Kidney (tissue), 13 donors: ENCODE measurements at regions not wholly inside any gene's neighbourhood (a gene's known extent, or its start where the extent isn't known, plus 50 kb on each side); places are given as distances from the start of the nearest gene placed in this dataset.

ENCODE experiments used
- DNase-seq, 5 donors: peaks; one replicate each; pipeline ENCODE4 v3.0.0-alpha.2; 2013 to 2020
- FAIRE-seq: peaks from 2 replicates; lab custom pipeline; 2012; peaks lifted over from hg19 to GRCh38; lab: Jason Lieb, UNC
- H3K27ac ChIP-seq, 2 donors: one replicate each; pipeline ENCODE4 v1.7.0; 2013; ENCODE audit warnings: low read depth in 2 of 2, low read length in 2 of 2, inconsistent platforms in 1 of 2
- H3K27me3 ChIP-seq: one replicate; pipeline ENCODE4 v1.7.1; 2013; ENCODE audit warnings: low read length, inconsistent platforms; ENCODE audit not compliant: control insufficient read depth, insufficient read depth
- H3K36me3 ChIP-seq, 3 donors: one replicate each; pipeline versions ENCODE4 v1.7.0 to v1.7.1; 2013; ENCODE audit warnings: low read length in 3 of 3, control low read depth in 1 of 3, inconsistent platforms in 1 of 3; ENCODE audit not compliant: insufficient read depth in 3 of 3, control insufficient read depth in 2 of 3
- H3K4me1 ChIP-seq, 3 donors: one replicate each; pipeline versions ENCODE4 v1.7.0 to v1.7.1; 2013; ENCODE audit warnings: low read length in 3 of 3, inconsistent platforms in 1 of 3, low read depth in 1 of 3; ENCODE audit not compliant: control insufficient read depth in 2 of 3, insufficient read depth in 2 of 3
- H3K4me3 ChIP-seq, 3 donors: one replicate each; pipeline versions ENCODE4 v1.7.0 to v1.8.1; 2013; ENCODE audit warnings: low read length in 3 of 3, control low read depth in 1 of 3, inconsistent platforms in 1 of 3
- H3K9ac ChIP-seq, 3 donors: one replicate each; pipeline versions ENCODE4 v1.7.0 to v1.7.1; 2013; ENCODE audit warnings: low read length in 3 of 3, control low read depth in 1 of 3, inconsistent platforms in 1 of 3
- H3K9me3 ChIP-seq, 3 donors: one replicate each; pipeline versions ENCODE4 v1.7.0 to v1.7.1; 2013; ENCODE audit warnings: low read length in 3 of 3, control low read depth in 1 of 3, inconsistent platforms in 1 of 3; ENCODE audit not compliant: control insufficient read depth in 2 of 3, insufficient read depth in 1 of 3
- intact Hi-C: fragments of 100-400 bp; cut with DNase I; formaldehyde crosslinking; loops from one replicate; pipeline ENCODE4 v1.11.1; 2022
- TF ChIP-seq, protein P1 (sequence below): IDR thresholded peaks from 3 replicates; pipeline ENCODE4 v1.5.1; 2012; ENCODE audit warnings: mild to moderate bottlenecking, moderate library complexity, borderline replicate concordance; ENCODE audit not compliant: insufficient read depth; ENCODE audit errors: extremely low read depth
- donor health status: control.
- donor health status: control.
- donor health status: control.
- donor health status: control.
- donor health status: control.
- donor health status: DM: yes; HTN: yes; CAD: no.
- donor health status: Normal renal cell carcinoma (clear cell type).

DNA sequence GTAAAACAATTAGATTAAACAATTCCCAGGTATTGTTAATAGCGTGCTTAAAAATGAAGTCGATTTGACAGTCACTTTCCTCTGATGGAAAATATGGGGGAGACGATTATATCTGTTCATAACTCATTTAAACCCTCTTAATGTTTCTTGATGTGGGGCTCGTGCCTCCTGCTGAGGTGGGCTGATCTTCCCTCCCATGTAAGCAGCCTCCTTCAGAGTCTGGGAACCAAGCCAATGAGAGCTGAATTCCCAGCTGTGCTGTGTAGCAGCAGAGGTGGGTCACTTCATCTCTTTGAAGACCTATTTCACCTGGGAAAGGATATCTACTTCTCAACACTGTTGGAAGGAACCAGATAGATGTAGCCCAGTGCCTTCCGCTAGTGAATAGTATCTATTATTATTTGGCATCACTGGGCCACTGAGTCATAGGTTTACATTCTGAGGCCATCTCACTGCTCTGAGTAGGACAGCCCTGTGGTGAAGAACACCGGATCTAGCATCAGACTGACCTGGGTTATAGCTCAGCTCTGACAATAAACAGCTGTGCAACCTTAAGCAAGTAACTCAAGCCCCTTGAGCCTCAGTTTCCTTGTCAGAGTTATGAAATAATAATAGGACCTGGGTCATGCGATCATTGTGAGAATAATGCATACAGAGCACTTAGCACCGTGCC is 85.3 kb upstream of the C16orf82 start:
- no peak overlapping the region for H3K27ac ChIP-seq
- no peaks in the 10 kb centered on the region for H3K36me3 ChIP-seq
- intact Hi-C loops: no loop called here
- TF ChIP-seq, protein P1, sequence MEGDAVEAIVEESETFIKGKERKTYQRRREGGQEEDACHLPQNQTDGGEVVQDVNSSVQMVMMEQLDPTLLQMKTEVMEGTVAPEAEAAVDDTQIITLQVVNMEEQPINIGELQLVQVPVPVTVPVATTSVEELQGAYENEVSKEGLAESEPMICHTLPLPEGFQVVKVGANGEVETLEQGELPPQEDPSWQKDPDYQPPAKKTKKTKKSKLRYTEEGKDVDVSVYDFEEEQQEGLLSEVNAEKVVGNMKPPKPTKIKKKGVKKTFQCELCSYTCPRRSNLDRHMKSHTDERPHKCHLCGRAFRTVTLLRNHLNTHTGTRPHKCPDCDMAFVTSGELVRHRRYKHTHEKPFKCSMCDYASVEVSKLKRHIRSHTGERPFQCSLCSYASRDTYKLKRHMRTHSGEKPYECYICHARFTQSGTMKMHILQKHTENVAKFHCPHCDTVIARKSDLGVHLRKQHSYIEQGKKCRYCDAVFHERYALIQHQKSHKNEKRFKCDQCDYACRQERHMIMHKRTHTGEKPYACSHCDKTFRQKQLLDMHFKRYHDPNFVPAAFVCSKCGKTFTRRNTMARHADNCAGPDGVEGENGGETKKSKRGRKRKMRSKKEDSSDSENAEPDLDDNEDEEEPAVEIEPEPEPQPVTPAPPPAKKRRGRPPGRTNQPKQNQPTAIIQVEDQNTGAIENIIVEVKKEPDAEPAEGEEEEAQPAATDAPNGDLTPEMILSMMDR: no peak
- H3K9ac ChIP-seq: no peak overlapping the region
- no peaks in the 10 kb centered on the region for H3K4me1 ChIP-seq
- DNase-seq: no peak
- H3K9me3 ChIP-seq: no peaks in the 10 kb centered on the region
- no peaks in the 10 kb centered on the region for H3K27me3 ChIP-seq
- FAIRE-seq: no peak
- no peak overlapping the region for H3K4me3 ChIP-seq

DNA sequence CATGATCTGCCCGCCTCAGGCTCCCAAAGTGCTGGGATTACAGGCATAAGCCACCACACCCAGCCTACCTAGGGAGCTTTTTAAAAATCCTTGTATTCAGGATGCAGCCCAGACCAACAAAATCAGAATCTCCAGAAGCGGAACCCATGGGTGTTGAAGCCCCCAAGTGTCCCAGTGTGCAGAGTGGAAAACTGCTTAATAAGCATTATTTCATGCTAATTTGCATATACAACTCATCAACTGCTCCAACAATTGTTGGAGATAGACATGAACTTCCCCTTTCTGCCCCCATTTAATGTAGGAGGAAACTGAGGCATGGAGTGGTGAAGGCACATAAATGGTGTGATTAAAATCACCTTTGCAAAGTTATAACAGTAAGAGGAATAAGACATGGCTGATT is 84.3 kb upstream of the C16orf82 start:
- DNase-seq (no peak), FAIRE-seq (no peak)
- intact Hi-C loops: no loop called here
- H3K9me3 ChIP-seq: no peaks in the 10 kb centered on the region
- no peaks in the 10 kb centered on the region for H3K27me3 ChIP-seq
- H3K9ac ChIP-seq: no peak overlapping the region
- no peak overlapping the region for H3K27ac ChIP-seq
- no peaks in the 10 kb centered on the region for H3K4me1 ChIP-seq
- no peaks in the 10 kb centered on the region for H3K36me3 ChIP-seq
- TF ChIP-seq, protein P1: no peak
- H3K4me3 ChIP-seq: no peak overlapping the region

DNA sequence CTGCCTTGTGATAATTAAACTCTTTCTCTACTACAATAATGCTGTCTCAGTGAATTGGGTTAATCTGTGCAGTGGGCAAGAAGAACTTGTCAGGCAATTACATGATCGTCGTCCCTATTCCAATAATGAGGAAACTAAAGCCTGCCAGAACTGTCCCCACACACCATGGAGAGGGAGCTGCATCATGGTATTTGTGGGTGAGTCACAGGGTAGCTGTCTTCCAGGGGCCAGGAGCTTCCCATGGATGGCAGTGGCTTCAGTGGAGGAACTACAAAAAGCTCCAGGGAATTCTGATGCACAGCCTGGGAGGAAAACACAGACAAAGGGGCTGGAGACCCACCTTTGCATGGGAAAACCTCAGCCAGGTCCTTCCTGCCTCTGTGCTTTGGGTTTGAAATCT is 83.3 kb upstream of the C16orf82 start:
- H3K27ac ChIP-seq: no peak overlapping the region
- TF ChIP-seq, protein P1: no peak
- no peak overlapping the region for H3K4me3 ChIP-seq
- FAIRE-seq: no peak
- no peaks in the 10 kb centered on the region for H3K4me1 ChIP-seq
- intact Hi-C loops: no loop called here
- no peak for DNase-seq
- no peaks in the 10 kb centered on the region for H3K27me3 ChIP-seq
- H3K36me3 ChIP-seq: no peaks in the 10 kb centered on the region
- H3K9me3 ChIP-seq: no peaks in the 10 kb centered on the region
- H3K9ac ChIP-seq: no peak overlapping the region
